ENCODE measurements at regions not wholly inside any gene's neighbourhood (a gene's known extent, or its start where the extent isn't known, plus 50 kb on each side); places are given as distances from the start of the nearest gene placed in this dataset.
A peak's percentile ranks its signal among the peaks of the same experiment; 100 is the strongest.

- no peak for DNase-seq (ENCODE audit: low read depth)
These were observed 62.3 kb upstream of the DAPL1 start for GRCh38 chr2:158732573-158733429.

- no peak for DNase-seq (ENCODE audit: low read depth)
These were observed 61.7 kb upstream of the DAPL1 start for GRCh38 chr2:158733430-158733755.

GRCh38 chr2:158734442-158734841 is 60.7 kb upstream of the DAPL1 start:
- no peak for DNase-seq (ENCODE audit: low read depth)

- no peak for DNase-seq (ENCODE audit: low read depth)
These were observed 59.1 kb upstream of the DAPL1 start for GRCh38 chr2:158735822-158736580.

GRCh38 chr2:158738363-158738762 is 56.8 kb upstream of the DAPL1 start:
- no peak for DNase-seq (ENCODE audit: low read depth)

- no peak for DNase-seq (ENCODE audit: low read depth)
These were observed 55.0 kb upstream of the DAPL1 start for GRCh38 chr2:158740127-158740526.

GRCh38 chr2:158740621-158741020 is 54.5 kb upstream of the DAPL1 start:
- peak; percentile 35 for DNase-seq (ENCODE audit: low read depth)

- DNase-seq (ENCODE audit: low read depth) = no peak
These were observed 53.5 kb upstream of the DAPL1 start for GRCh38 chr2:158741625-158742024.

GRCh38 chr2:158742536-158742935 is 52.6 kb upstream of the DAPL1 start:
- no peak for DNase-seq (ENCODE audit: low read depth)

- no peak for DNase-seq (ENCODE audit: low read depth)
These were observed 51.7 kb upstream of the DAPL1 start for GRCh38 chr2:158743466-158743865.

GRCh38 chr2:158743879-158744278 is 51.2 kb upstream of the DAPL1 start:
- DNase-seq (ENCODE audit: low read depth) = peak; percentile 29

GRCh38 chr2:158745067-158745865 is 49.9 kb upstream of the DAPL1 start:
- DNase-seq (ENCODE audit: low read depth) = peak; percentile 67

Measured in amniotic epithelial cell (primary cell).